NAMALWA (cell line): ENCODE measurements at regions not wholly inside any gene's neighbourhood (a gene's known extent, or its start where the extent isn't known, plus 50 kb on each side); places are given as distances from the start of the nearest gene placed in this dataset.
A peak's percentile ranks its signal among the peaks of the same experiment; 100 is the strongest.
"Not testable (repeated sequence)": the region's sequence is repeated elsewhere in the genome, so short reads cannot be mapped to it uniquely, and the experiment has no call there.

ENCODE experiments used
- DNase-seq: peaks from one replicate; pipeline ENCODE4 v3.0.0-alpha.2; 2015; ENCODE audit warnings: low spot score

DNA sequence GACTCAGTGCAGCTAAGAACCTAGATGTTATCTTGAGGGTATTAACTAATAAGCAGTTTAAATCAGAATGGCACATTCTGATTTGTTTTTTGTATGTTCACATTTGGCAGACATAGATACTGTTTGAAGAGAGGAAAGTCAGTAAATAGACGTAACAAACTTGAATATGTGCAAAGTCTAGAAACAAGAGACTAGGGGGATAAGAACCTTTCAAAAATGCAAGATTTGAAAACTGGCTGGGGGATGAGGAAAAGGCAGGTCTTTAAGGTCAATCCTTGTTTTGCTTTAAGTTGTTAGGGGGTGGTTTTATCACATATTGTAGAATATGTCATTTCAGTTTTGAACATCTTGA is 136.5 kb downstream of the ZNF92 start:
- DNase-seq = peak; percentile 64

DNA sequence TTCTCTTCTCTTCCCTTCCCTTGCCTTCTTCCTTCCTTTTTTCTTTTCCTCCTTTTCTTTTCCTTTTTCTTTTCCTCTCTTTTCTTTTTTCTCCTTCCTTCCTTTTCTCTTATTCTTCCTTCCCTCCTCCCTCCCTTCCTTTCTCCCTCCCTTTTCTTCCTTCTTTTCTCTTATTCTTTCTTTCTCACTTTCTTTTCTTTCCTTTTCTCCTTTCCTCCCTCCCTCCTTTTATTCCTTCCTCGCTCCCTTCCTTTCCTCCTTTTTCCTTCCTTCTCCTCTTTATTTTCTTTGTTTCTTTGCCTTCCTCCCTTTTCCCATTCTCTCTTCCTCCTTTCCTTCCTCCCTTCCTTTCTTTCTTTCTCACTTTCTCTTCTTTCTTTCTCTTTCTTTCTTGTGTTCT is 146.1 kb downstream of the ZNF92 start:
- DNase-seq = not testable (repeated sequence)

DNA sequence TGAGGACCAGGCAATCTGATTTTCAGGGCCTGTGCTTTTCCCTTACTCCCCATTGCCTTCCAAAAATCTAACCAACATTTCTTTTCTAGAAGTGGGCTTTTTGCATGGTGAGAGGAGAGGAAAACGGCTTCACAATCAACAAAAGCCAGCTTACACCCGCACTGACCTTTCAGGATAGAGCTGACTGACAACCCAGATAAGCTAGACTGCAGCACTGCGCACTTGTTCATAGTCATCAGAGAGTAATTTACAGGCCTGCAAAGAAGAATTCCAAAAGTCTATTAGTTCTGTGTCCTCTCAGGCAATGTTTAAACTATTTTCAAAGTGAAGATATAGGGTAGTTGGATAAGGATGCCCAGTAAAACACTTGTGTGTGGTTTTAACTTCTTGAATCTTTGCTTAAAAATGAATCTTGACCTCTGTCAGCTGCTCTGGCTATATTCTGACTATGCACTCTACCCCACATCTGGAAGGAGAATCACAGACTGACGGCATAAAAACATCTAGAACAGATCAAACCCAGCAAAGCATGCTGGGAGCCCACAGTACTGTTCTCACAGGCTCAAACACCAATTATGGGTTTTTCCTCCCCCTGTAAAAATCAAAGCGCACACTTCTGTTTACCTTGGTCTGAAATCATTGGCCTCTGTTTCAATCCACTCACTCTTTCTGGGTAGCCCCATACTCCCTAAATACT is 172.0 kb downstream of the ZNF92 start:
- DNase-seq = not testable (repeated sequence)

DNA sequence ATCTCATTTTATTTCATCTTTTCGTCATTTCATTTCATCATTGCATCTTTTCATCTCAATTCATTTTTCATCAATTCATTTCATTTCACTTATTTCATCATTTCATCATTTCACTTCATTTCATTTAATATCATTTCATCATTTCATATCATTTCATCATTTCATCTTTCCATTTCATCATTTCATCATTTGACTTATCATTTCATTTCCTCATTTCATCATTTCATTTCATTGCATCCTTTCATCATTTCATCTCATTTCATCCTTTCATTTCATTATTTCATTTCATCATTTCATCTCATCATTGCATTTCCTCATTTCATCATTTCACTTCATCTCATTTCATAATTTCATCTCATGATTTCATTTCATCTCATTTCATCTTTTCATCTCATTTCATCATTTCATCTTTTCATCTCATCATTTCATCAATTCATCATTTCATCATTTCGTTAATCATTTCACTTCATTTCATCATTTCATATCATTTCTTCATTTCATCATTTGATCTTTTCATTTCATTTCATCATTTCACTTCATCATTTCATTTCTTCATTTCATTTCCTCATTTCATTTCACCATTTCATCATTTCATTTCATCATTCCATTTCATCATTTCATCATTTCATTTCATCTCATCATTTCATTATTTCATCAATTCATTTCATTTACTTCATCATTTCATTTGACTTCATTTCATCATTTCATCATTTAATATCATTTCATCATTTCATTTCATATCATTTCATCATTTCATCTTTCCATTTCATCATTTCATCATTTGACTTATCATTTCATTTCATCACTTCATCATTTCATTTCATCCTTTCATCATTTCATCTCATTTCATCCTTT is 176.2 kb downstream of the ZNF92 start:
- not testable (repeated sequence) for DNase-seq

DNA sequence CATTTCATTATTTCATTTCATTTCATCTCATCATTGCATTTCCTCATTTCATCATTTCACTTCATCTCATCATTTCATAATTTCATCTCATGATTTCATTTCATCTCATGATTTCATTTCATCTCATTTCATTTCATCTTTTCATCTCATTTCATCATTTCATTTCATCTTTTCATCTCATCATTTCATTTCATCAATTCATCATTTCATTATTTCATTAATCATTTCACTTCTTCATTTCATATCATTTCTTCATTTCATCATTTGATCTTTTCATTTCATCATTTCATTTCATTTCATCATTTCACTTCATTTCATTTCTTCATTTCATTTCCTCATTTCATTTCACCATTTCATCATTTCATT is 176.8 kb downstream of the ZNF92 start:
- not testable (repeated sequence) for DNase-seq

DNA sequence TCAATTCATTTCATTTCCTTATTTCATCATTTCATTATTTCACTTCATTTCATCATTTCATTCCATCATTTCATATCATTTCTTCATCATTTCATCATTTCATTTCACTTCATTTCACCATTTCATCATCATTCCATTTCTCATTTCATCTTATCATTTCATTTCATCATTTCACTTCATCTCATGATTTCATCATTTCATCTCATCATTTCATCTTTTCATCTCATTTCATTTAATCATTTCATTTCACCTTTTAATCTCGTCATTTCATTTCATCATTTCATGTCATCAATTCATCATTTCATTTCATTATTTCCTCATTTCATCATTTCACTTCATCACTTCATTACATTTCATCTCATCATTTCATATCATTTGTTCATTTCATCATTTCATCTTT is 177.4 kb downstream of the ZNF92 start:
- DNase-seq = not testable (repeated sequence)

DNA sequence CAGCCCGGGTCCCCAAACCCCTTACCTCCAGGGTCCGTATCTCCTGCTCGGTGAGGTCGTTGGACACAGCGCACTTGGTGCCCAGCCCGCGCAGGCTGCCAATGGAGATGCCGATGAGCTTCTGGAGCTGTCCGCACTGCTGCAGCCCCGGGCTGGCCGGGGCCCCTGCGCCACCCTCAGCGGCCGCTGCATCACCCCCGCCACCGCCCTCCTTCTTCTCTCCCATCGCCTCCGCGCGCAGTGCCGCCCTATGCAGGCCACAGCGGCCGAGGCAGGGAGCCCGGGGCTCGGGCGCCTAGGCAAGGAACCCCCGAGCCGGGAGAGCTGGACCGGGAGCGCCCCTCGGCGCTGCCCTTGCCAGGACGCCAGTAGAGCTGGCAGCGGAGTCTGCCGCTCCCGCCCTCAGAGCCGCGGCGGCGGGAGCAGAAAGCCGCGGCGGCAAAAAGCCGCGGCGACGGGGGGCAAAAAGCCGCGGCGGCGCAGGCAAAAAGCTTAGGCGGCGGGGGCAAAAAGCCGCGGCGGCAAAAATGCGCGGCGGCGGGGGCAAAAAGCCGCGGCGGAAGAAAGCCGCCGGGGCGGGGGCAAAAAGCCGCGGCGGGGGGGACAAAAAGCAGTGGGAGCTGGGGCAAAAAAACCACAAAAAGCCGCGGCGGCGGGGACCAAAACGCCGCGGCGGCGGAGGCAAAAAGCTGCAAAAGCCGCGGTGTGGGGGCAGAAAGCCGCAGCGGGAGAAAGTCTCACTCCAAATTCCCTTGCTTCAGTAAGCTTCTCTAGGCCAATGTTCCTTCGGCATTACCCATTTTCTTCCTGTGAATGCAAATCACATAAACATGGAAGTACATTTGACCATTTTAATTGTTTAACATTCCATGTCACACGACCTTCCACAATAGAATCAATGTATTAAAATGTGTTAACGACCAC is 181.2 kb downstream of the ZNF92 start:
- not testable (repeated sequence) for DNase-seq

DNA sequence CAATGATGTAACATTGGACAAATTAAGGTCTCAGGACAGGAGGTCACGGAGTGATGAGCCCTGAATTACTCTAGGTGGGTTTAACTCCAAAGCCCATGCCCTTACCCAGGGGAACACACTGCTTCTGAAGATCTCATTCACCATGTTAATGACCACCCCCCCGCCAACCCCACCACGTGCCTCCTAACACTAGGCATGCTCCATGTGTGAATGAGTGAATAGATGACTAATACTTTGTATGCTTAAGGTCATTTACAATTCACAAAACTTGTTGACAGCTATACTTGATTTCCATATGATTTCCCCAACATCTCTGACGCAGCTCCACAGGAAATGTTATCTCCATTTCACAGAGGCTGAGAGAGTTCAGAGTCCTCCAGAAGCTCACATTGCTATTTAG is 184.9 kb downstream of the ZNF92 start:
- not testable (repeated sequence) for DNase-seq

DNA sequence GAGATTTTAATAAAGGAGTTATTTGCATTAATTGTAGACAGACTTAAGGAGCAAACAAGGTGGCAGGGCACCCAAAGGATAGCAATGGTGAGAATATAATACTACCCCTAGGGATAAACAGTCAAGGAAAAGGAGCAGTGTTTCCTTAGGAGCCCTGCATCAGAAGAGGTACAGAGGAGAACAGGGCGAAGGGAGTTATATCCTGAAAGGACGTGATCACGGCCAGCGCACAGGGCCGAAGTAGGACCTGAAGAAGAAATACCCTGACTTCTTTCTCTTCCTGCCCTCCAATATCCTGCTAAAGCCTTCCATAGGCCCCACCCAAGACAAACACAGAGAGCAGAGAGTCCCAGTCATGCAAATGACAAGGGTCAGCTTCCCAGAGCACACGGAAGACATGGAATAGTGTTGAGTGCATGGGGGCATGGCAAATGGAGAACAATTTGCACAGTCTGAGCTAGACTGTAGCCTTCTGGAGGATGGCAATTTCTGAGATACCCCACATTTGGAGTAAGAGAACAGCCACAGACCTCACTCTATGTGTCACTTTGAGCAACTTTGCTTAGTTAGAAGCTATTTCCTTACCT is 188.2 kb downstream of the ZNF92 start:
- DNase-seq = not testable (repeated sequence)

DNA sequence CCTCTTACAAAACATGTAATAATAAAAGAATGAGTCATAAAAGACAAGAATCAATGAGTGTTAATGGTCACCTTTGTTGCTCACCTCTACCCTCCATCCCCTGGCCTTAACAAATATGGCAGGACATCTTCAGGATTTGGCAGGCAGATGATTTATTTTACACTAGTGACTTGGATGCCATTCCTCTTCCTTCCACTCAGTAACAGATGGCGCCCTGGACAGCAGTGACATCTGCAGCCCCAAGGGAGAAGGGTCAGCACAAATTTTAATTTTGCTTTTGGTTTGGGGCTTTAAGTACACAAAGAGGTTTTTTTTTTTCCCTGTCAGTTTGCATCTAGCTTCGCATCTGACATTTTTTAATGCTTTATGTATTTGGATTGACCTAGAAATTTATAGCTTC is 188.9 kb downstream of the ZNF92 start:
- DNase-seq = not testable (repeated sequence)

DNA sequence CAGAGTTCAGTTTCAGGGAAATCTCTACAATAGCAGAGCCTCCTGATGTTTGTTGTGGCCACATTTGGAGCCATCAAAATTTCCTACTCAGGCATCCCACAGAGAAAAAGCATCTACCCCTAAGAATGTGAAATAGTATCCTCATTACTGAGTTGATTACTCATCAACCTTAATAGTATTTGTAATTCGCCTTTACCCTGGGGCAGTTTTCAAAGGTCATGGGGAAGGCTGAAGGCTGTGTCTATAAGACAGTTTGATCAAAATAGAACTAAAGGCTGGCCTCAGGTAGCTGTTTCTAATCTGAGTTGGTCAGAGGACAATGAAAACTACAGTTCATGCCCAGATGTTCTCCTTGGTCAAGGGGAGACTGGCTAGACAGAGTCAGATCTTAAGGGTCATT is 189.7 kb downstream of the ZNF92 start:
- DNase-seq = not testable (repeated sequence)

DNA sequence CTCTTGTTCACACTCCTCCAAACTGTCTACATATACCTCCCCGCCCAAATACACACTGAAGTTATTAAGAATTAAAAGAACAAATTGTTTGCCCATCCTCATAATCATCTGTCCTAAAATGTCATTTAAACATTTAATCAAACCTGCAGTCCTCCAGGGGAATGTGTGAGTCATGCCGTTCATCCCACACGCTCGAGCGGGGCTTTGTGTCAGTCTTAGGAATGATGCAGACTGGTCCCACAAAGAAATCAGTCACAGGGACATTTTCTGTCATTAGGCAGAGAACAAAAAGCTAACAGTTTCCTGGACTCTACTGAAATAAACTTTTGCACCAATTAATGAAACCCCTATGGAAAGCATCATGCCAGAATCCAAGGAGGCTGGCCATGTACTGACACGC is 194.6 kb downstream of the ZNF92 start:
- not testable (repeated sequence) for DNase-seq

DNA sequence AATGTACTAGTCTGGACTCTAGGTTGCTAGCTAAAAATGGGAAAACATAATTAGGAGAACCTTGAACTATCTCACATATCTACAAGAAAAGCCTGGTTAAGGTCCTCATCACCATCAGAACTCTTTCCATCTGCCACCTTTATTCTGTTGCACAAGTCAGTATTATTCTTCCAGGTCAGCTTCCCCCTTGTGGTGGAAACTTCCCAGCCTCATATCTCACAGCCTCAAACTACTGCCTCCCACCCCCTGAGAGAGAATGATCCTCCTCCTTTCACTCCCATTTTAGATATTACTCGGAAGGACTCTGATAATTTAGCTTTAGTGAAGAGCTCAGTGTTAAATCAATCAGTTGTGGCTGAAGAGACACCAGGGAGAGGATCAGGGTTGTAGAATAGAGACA is 197.3 kb downstream of the ZNF92 start:
- DNase-seq = not testable (repeated sequence)

DNA sequence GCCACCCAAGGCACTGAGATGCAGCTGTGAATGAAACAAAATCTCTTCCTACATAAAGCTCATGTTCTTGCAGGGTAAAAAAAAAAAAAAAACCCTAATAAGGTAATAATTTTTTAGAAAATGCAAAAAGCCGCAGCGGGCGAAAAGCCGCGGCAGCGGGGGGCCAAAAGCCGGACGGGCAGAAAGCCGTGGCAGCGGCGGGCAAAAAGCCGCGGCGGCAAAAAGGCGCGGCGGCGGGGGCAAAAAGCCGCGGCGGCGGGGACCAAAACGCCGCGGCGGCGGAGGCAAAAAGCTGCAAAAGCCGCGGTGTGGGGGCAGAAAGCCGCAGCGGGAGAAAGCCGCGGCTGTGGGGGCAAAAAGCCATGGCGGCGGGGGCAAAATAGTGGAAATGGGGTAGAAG is 198.9 kb downstream of the ZNF92 start:
- not testable (repeated sequence) for DNase-seq

DNA sequence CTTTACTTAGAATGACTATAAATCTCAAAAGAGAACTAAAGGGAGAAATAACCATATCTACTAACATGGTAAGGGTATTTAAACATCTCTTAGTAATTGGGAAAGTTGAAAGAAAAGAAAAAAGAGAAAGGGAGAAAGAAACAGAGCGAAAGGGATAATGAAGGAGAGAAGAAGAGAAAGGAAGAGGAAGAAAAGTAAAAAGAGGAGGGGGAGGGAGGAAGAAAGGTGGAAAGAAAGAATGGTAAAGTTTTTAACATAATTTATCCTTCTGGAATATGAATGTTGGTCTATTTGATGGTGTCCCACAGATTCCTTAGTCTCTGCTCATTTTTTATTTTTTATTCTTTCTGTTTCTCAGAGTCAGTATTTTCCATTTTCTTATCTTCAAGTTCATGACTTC is 202.7 kb downstream of the ZNF92 start:
- not testable (repeated sequence) for DNase-seq

DNA sequence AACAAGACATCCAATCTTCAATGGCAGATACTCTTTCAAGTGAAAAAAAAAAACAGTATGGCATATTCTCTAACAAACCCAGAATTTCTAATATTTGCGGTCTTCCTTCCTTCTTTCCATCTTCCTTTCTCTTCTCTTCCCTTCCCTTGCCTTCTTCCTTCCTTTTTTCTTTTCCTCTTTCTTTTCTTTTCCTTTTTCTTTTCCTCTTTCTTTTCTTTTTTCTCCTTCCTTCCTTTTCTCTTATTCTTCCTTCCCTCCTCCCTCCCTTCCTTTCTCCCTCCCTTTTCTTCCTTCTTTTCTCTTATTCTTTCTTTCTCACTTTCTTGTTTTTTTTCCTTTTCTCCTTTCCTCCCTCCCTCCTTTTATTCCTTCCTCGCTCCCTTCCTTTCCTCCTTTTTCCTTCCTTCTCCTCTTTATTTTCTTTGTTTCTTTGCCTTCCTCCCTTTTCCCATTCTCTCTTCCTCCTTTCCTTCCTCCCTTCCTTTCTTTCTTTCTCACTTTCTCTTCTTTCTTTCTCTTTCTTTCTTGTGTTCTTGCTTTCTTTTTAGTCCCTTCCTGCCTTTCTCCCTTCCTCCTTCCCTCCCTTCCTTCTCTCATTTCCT is 209.0 kb downstream of the ZNF92 start:
- not testable (repeated sequence) for DNase-seq

DNA sequence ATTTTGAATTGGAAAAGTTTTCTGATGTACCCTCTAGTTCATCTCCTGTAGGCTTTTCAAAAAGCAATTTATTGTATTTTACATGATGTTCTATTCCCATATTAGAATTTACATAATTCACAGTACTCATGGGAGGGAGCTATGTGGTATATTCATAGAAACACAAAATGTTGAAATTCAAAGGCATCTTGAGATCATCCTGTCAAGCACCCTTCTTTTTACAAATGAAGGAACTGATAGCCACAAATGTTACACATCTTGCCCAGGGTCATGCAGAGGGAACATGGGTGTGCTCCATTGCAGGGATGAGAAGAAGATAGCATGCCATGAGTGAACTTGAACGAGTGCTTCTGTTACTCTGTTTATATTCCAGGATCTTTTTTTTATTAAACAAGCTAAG is 228.8 kb downstream of the ZNF92 start:
- not testable (repeated sequence) for DNase-seq

DNA sequence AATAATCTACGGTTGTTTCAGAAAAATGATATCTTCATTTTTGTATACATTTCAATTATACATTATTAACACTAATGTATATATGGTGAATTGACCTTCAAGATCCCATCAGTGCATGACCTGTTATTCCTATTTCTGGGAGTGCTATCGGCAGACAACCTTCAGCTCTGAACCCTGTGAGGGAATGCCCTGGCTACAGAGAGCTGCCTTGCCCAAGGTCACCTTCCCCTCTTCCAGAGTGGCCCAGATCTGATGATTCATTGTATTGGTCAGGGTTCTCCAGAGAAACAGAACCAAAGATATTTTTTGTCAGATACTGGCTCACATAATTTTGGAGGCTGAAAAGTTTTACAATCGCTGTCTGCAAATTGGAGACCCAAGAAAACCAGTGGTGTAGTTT is 235.5 kb downstream of the ZNF92 start:
- no peak for DNase-seq

DNA sequence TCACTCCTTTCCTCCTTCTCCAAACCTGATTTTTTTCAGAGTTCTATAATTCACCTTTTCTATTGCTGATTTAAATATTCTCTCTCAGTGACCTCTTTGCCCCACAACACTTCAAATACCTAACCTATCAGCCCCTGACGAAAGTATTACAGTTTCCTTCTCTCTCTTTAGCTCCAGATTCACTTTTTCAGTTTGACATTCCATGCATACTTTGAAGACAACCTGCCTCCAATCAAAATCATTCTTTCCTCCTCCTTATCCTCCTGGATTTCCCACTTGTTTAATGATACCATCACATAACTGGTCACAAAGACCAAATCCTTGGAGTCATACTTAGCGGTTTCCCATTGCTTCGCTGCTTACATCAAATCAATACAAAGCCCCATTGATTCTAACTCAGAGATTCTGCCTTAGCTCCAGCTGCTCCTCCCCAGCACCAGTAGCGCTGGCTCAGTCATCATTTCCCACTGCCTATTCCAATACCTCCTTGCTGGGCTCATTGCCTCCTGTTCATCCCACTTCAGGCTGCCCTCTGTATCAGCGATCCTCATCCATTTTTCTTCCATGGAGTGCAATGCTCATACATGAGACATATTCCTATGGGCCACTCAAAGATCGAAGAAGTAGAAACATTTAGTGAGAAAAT is 240.1 kb downstream of the ZNF92 start:
- not testable (repeated sequence) for DNase-seq

DNA sequence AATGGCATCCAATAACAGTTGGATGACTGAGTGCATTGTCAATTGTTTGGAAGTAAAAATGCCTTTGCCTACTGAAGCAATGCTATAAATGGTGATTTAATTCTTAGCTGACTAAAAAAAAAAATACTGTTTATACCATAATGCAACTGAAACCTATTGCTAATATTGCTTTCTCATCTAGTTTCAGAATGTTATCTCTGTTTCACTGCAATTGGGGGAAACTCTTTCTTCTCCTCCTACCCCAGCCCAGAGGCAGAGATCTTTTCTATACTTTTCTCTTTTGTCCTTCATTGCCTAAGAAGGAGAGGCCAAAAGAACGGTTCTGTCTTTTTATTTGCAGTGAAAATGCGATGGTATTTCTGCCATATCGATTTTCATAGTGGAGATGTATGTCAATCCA is 242.5 kb downstream of the ZNF92 start:
- not testable (repeated sequence) for DNase-seq

DNA sequence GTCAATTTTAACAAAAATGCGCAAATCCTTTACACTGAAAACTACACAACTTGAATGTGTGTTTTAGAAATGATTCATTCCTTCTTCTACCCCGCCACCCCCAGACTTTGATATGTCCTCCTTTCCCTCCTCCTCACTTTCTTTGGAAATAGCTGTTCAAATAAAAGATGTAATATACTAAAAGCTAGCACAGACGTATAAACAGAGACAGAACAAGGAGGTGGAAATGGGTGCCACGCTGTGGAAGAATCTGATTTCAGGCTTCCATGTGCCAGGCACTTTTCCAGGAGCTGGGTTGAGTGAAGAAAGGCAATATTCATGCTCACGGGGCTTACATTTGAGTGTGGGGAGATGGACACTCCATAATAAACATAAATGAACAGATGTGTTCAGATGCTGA is 246.6 kb downstream of the ZNF92 start:
- DNase-seq = not testable (repeated sequence)
